Right lobe of liver (tissue), 4 donors: ENCODE measurements at regions not wholly inside any gene's neighbourhood (a gene's known extent, or its start where the extent isn't known, plus 50 kb on each side); places are given as distances from the start of the nearest gene placed in this dataset.
"Not testable (repeated sequence)": the region's sequence is repeated elsewhere in the genome, so short reads cannot be mapped to it uniquely, and the experiment has no call there.

Experiments
- POLR2A ChIP-seq: fragments of 450-650 bp; IDR thresholded peaks from one replicate; pipeline ENCODE4 v1.6.1; 2017; ENCODE audit warnings: antibody characterized with exemption, mild to moderate bottlenecking
- TF ChIP-seq, protein P1 (sequence below), 4 donors: fragments of 200-600 bp in 3 of 4; fragments of 450-650 bp in 1 of 4; IDR thresholded peaks; one replicate each; pipeline versions ENCODE4 v1.5.1 to v1.8.0; 2016 to 2022; ENCODE audit warnings: antibody characterized with exemption in 4 of 4, mild to moderate bottlenecking in 2 of 4
- donor health status: DM: no; HTN: no; CAD: no.
- donor health status: DM: no; HTN: no; CAD: no.
- donor health status: DM: no; HTN: yes; CAD: no.

DNA sequence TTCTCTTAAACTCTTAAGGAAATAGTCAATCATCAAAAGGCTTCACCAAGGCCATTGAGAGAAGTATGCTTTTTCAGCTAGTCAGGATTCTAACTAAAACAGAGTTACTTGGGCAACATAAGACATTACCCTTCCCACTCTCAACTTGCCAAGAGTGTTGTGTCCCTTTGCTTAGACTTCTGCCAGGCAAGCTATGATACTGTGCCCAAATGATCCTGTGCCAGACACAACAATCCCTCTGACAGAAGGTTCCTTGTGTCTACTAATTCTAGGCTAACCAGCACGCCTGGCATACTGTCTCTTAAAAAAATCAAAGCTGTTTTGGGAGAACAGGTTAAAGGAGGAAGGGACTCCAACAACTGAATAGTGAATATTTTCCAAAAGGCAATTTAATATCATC is 750.6 kb downstream of the CDY1 start:
- TF ChIP-seq, protein P1, sequence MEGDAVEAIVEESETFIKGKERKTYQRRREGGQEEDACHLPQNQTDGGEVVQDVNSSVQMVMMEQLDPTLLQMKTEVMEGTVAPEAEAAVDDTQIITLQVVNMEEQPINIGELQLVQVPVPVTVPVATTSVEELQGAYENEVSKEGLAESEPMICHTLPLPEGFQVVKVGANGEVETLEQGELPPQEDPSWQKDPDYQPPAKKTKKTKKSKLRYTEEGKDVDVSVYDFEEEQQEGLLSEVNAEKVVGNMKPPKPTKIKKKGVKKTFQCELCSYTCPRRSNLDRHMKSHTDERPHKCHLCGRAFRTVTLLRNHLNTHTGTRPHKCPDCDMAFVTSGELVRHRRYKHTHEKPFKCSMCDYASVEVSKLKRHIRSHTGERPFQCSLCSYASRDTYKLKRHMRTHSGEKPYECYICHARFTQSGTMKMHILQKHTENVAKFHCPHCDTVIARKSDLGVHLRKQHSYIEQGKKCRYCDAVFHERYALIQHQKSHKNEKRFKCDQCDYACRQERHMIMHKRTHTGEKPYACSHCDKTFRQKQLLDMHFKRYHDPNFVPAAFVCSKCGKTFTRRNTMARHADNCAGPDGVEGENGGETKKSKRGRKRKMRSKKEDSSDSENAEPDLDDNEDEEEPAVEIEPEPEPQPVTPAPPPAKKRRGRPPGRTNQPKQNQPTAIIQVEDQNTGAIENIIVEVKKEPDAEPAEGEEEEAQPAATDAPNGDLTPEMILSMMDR (IDR thresholded peaks at IDR 0.05), result not testable (repeated sequence)
- not testable (repeated sequence) for TF ChIP-seq POLR2A
